ENCODE measurements at regions not wholly inside any gene's neighbourhood (a gene's known extent, or its start where the extent isn't known, plus 50 kb on each side); places are given as distances from the start of the nearest gene placed in this dataset.

- no peak for DNase-seq
These were observed 344.2 kb upstream of the MKI67 start for GRCh38 chr10:128470321-128470965.

GRCh38 chr10:128471151-128471550 lies 344.9 kb upstream of the MKI67 start:
- no peak for DNase-seq

DNA sequence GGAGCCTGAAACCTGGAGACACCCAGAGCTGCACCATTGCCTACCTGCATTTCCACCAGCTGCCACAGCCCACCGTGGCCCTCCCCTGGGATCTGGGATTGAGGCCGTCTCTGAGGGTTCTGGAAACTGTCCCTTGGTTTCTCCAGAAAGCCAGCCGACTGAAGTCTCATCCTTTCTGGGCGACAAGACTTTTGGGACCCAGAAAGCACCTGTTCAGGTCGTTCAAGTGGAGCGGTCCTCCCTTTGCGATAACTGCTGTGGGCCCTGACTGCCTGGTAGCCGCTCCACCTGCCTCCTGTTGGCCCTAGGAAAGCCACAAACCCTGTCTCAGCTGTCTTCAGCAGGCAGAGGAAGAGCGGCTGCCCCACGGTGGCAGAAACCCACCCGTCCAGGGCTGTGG lies 346.0 kb upstream of the MKI67 start:
- DNase-seq = no peak

- no peak for DNase-seq
These were observed 347.2 kb upstream of the MKI67 start for GRCh38 chr10:128473396-128473795.

- no peak for DNase-seq
These were observed 347.7 kb upstream of the MKI67 start for GRCh38 chr10:128473911-128474310.

- no peak for DNase-seq
These were observed 348.3 kb upstream of the MKI67 start for GRCh38 chr10:128474571-128474970.

- no peak for DNase-seq
These were observed 349.6 kb upstream of the MKI67 start for GRCh38 chr10:128475686-128476367.

DNA sequence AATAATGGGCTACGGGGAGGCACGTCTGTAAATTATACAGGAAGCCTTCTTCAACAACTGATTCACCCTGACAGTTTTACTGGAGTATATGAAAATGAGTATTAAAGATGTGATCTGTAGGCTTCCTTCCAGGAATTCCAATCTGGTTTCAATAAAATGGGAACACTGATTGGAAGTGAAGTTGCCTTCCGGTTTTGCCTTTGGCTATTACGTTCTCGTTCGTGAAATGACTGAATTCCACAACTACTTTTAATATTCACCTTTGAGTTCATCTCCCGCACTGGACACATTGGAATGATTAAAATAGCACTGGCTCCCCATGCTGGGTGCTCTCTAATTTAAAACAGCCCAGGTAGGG lies 350.1 kb upstream of the MKI67 start:
- no peak for DNase-seq

GRCh38 chr10:128476845-128477244 lies 350.6 kb upstream of the MKI67 start:
- no peak for DNase-seq

DNA sequence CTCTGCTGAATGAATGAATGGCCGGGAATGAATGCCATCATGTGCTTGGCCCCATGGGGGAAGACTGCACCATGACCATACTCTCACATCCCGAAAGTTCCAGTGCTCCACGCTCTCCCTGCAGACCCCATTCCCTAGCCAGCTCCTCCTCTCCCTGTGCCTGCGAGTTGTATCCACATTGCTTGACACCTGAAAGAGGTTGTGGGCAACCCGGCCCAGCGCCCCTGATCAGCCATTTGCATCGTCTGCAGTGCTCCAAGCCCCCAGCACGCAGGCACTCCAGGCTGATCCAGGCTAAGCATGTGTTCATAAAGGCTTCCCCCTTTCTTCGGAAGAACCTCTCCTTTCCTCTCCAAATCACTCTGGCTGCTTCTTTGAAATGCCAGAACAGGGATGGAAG lies 354.4 kb upstream of the MKI67 start:
- DNase-seq = no peak

DNA sequence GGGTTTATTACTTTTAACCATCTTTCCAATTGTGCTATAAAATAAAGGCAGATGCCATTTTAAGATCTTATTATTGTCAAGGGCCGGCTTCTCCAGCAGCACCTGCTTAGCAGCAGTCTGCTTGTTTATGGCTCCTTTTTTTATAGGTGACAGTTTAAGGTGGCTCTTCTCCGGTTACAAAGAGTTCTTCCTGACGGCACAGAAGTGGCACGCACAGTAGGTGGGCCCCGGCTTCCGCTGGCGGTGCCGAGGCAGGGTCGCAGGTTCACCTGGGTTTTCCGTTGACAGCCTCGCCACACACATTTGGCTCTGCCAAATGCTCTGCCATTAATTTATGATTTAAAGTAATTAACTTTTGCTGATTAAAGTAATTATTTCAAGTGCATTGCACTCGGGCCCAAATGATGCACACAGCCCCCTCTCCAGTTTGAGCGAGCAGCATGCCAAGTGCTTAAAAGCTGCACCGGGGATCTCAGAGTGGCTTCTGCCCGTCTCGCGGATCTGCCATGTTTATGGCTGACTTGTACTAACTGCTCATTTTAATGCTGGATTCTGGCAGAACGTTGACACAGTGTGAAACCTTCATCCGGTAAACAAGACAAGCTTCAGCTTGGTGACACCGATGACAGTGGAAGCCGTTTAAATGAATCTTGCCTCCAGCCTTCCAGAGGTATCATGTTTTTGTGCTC lies 355.1 kb upstream of the MKI67 start:
- DNase-seq = no peak

DNA sequence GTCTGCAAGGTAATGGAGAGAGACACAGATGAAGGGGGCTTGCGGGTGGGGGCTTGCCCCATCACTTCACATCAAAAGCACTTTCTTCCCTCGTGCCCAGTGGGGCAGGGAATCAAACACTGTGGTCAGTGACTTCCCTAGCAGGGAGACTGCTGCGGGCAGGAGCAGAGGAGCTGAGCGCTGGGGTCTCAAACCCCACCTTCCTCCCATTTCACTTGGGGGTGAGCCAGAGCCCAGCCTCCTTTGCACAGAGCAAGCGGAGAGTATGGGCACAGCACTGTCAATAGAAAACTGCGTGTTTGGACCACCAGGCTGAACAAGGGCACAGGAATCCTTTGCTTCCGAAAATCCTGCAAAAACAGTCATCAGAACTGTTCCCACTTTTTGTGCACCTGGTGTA lies 355.8 kb upstream of the MKI67 start:
- no peak for DNase-seq

GRCh38 chr10:128483216-128483615 lies 357.0 kb upstream of the MKI67 start:
- no peak for DNase-seq

- DNase-seq = no peak
These were observed 357.8 kb upstream of the MKI67 start for GRCh38 chr10:128484041-128484440.

- DNase-seq = no peak
These were observed 359.5 kb upstream of the MKI67 start for GRCh38 chr10:128485701-128486235.

DNA sequence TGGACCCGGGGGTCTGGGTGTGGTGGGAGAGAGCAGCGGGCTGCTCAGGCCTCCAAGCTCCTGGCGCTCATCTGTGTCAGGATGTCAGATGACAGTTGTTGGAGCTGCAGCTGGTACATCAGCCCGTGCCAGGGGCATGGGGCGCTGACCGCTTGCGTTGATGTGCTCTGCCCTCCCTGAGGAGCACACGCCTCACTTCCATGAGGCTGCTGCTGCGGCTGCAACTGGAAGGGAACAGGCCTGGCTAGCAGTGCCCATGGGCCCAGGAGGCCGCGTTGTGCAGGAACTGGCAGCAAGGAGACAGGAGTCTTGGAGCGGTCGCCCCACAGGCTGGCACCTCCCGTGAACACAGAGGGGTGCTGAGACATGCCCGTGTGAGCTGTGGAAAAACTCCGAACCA lies 361.3 kb upstream of the MKI67 start:
- no peak for DNase-seq

- no peak for DNase-seq
These were observed 363.4 kb upstream of the MKI67 start for GRCh38 chr10:128489324-128490247.

- no peak for DNase-seq
These were observed 365.5 kb upstream of the MKI67 start for GRCh38 chr10:128491686-128492085.

DNA sequence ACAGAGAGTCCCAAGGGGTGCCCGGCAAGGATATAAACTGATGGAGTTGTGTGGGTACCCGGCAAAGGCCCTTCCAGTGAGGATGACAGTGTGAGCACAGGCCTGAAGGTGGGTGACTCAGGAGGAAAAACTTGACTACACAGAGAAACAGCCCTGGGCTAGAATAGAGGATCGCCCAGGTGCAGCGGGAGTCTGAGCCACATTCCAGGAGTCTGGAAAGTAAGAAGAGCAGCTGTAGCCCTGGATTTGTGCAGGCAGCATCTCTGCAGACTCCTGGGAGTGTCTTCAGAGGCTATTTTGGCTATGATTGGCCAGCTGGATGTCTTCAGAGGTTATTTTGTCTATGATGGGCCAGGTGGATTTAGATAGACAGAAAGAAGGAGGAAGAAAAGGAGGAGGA lies 367.6 kb upstream of the MKI67 start:
- DNase-seq = no peak

- no peak for DNase-seq
These were observed 368.4 kb upstream of the MKI67 start for GRCh38 chr10:128494665-128495064.

GRCh38 chr10:128497660-128498377 lies 371.6 kb upstream of the MKI67 start:
- no peak for DNase-seq

DNA sequence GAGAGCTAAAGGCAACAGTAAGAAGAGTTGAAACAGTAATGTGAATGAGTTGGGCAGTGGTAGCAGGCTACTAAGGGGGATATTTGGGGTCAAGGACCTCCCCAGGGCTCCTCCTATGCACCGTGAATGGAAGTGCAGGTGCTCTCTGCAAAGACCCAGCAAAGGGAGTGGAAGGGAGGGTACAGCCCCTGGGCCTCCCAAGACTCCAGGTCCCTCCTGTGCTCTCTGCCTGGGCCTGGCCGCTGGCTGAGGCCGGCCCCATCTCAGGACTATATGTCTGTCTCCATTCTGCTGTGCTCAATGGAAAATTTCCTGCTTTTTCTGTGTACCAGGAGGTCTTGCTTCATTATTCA lies 372.1 kb upstream of the MKI67 start:
- DNase-seq = no peak
